GM23338 (cell line): ENCODE measurements at regions not wholly inside any gene's neighbourhood (a gene's known extent, or its start where the extent isn't known, plus 50 kb on each side); places are given as distances from the start of the nearest gene placed in this dataset.

ENCODE experiments used
- CREB1 ChIP-seq: fragments of 250-450 bp; sonication (Bioruptor Pico); IDR thresholded peaks from 2 replicates; pipeline ENCODE4 v1.5.0; 2020; ENCODE audit warnings: low read depth, mild to moderate bottlenecking, moderate library complexity
- CTCF ChIP-seq, 2 experiments: fragments of 200-600 bp in 1 of 2; sonication (generic) in 1 of 2; conservative IDR thresholded peaks; 2 replicates each; pipeline versions ENCODE4 v1.5.1 to v1.6.1; 2016 to 2017; ENCODE audit warnings: antibody characterized with exemption in 2 of 2, low read depth in 2 of 2, mild to moderate bottlenecking in 2 of 2, moderate library complexity in 1 of 2
- EZH2 ChIP-seq: fragments of 200-600 bp; sonication (generic); IDR thresholded peaks from one replicate; pipeline ENCODE4 v1.8.0; 2017; ENCODE audit warnings: antibody characterized with exemption, mild to moderate bottlenecking, low read depth; ENCODE audit not compliant: unreplicated experiment
- NANOG ChIP-seq: IDR thresholded peaks from 2 replicates; pipeline ENCODE4 v1.6.1; 2016; ENCODE audit warnings: antibody characterized with exemption, borderline replicate concordance
- POLR2AphosphoS5 ChIP-seq: IDR thresholded peaks from 2 replicates; pipeline ENCODE4 v1.6.1; 2016; ENCODE audit warnings: antibody characterized with exemption, low read depth
- ZNF331 ChIP-seq: fragments of 250-450 bp; sonication (Bioruptor Pico); IDR thresholded peaks from 2 replicates; pipeline ENCODE4 v1.5.0; 2020; ENCODE audit warnings: low read depth, mild to moderate bottlenecking, moderate library complexity
- ZNF462 ChIP-seq: fragments of 250-450 bp; sonication (Bioruptor Pico); IDR thresholded peaks from 2 replicates; pipeline ENCODE4 v1.5.0; 2020; ENCODE audit warnings: mild to moderate bottlenecking, moderate library complexity
- TF ChIP-seq, protein P1 (sequence below): IDR thresholded peaks from one replicate; pipeline ENCODE4 v1.6.1; 2018; ENCODE audit warnings: antibody characterized with exemption; ENCODE audit not compliant: unreplicated experiment

DNA sequence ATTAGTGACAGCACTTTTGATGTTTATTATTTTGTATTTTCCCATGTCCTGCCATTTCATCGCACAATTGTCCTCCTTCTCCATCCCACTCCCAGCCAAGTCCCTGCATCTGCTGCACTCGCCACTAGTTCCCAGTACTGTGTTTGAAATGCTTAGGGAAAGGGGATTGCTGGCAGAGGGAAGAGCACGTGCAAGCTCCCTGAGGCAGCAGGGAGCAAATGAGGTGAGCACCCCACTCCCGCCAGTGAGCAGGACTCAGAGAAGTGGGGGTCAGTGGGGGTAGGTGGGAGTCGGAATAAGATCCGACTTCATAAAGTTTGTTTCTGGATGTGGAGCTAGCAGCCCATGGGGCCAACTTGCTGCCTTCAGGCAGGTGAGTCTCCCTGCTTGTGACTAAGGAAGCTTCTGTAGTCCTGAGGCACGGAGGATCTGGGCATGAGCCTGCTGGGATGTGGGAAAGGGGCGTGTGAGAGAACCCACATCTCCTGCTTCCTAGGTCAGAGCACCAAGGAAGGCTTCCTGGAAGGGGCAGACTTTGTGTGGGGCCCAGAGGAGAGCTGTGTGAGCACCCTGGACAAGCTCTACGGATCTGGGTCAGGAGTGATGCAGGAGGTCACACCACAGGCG lies 99.7 kb upstream of the TLE3 start (continued):
- TF ChIP-seq ZNF462 (CRISPR knock-in tag) (no peak), EZH2 (no peak), ZNF331 (no peak), CTCF (conservative IDR thresholded peaks at IDR 0.05; ENCODE audit: low read depth in 2 of 2) (no peak), CREB1 (CRISPR knock-in tag) (no peak), POLR2AphosphoS5 (no peak), NANOG (no peak)
- TF ChIP-seq, protein P1, sequence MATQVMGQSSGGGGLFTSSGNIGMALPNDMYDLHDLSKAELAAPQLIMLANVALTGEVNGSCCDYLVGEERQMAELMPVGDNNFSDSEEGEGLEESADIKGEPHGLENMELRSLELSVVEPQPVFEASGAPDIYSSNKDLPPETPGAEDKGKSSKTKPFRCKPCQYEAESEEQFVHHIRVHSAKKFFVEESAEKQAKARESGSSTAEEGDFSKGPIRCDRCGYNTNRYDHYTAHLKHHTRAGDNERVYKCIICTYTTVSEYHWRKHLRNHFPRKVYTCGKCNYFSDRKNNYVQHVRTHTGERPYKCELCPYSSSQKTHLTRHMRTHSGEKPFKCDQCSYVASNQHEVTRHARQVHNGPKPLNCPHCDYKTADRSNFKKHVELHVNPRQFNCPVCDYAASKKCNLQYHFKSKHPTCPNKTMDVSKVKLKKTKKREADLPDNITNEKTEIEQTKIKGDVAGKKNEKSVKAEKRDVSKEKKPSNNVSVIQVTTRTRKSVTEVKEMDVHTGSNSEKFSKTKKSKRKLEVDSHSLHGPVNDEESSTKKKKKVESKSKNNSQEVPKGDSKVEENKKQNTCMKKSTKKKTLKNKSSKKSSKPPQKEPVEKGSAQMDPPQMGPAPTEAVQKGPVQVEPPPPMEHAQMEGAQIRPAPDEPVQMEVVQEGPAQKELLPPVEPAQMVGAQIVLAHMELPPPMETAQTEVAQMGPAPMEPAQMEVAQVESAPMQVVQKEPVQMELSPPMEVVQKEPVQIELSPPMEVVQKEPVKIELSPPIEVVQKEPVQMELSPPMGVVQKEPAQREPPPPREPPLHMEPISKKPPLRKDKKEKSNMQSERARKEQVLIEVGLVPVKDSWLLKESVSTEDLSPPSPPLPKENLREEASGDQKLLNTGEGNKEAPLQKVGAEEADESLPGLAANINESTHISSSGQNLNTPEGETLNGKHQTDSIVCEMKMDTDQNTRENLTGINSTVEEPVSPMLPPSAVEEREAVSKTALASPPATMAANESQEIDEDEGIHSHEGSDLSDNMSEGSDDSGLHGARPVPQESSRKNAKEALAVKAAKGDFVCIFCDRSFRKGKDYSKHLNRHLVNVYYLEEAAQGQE, result no peak
